HEK293 (cell line): ENCODE measurements at regions not wholly inside any gene's neighbourhood (a gene's known extent, or its start where the extent isn't known, plus 50 kb on each side); places are given as distances from the start of the nearest gene placed in this dataset.

Source experiments
- SP3 ChIP-seq: fragments of 450-650 bp; formaldehyde crosslinking; IDR thresholded peaks from 2 replicates; pipeline ENCODE4 v1.5.1; 2016; ENCODE audit warnings: missing biosample characterization, missing genetic modification characterization
- YY1 ChIP-seq: fragments of 450-650 bp; formaldehyde crosslinking; IDR thresholded peaks from 2 replicates; pipeline ENCODE4 v1.5.1; 2018; ENCODE audit warnings: missing biosample characterization, missing genetic modification characterization
- ZFHX2 ChIP-seq: fragments of 450-650 bp; formaldehyde crosslinking; conservative IDR thresholded peaks from 2 replicates; pipeline ENCODE4 v1.5.1; 2016; ENCODE audit warnings: missing biosample characterization, missing genetic modification characterization
- ZNF112 ChIP-seq: fragments of 450-650 bp; formaldehyde crosslinking; IDR thresholded peaks from 2 replicates; pipeline ENCODE4 v1.5.0; 2017; ENCODE audit warnings: missing biosample characterization, missing genetic modification characterization
- ZNF121 ChIP-seq: fragments of 450-650 bp; formaldehyde crosslinking; IDR thresholded peaks from 2 replicates; pipeline ENCODE4 v1.5.1; 2016; ENCODE audit warnings: missing biosample characterization, missing genetic modification characterization
- TF ChIP-seq, protein P1 (sequence below): fragments of 450-650 bp; formaldehyde crosslinking; IDR thresholded peaks from 2 replicates; pipeline ENCODE4 v1.5.1; 2016; ENCODE audit warnings: missing biosample characterization, missing genetic modification characterization

DNA sequence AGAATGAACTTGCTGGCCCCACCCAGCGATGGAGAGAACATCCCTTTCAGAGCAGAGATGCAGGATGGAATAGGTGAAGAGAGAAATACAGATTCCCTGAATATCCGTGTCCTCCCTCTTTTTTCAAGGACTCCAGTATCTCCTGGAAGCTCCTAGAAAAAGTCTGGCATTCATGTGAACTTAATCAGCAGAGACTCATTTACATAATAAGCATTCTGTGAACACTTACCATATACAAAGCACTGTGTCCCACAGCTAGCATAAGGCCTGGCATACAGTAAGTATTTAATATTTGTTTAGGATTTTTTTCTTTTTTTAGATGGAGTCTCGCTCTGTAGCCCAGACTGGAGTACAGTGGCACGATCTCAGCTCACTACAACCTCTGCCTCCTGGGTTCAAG lies 208.5 kb upstream of the RPL38 start:
- TF ChIP-seq ZFHX2 (tag by site-specific recombination) (no peak), YY1 (tag by site-specific recombination) (no peak), ZNF112 (tag by site-specific recombination) (no peak), SP3 (tag by site-specific recombination) (no peak), ZNF121 (tag by site-specific recombination) (no peak)
- TF ChIP-seq, protein P1, sequence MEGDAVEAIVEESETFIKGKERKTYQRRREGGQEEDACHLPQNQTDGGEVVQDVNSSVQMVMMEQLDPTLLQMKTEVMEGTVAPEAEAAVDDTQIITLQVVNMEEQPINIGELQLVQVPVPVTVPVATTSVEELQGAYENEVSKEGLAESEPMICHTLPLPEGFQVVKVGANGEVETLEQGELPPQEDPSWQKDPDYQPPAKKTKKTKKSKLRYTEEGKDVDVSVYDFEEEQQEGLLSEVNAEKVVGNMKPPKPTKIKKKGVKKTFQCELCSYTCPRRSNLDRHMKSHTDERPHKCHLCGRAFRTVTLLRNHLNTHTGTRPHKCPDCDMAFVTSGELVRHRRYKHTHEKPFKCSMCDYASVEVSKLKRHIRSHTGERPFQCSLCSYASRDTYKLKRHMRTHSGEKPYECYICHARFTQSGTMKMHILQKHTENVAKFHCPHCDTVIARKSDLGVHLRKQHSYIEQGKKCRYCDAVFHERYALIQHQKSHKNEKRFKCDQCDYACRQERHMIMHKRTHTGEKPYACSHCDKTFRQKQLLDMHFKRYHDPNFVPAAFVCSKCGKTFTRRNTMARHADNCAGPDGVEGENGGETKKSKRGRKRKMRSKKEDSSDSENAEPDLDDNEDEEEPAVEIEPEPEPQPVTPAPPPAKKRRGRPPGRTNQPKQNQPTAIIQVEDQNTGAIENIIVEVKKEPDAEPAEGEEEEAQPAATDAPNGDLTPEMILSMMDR, result no peak
